B cell (primary cell): ENCODE measurements at regions not wholly inside any gene's neighbourhood (a gene's known extent, or its start where the extent isn't known, plus 50 kb on each side); places are given as distances from the start of the nearest gene placed in this dataset.

Source experiments
- ATAC-seq: fragments of 200-7000 bp; cut with Tn5 transposase; one replicate; pipeline ENCODE4 v1.10.0; 2021; ENCODE audit warnings: low read depth, mild to moderate bottlenecking, moderate number of reproducible peaks, moderate library complexity
- CTCF ChIA-PET: fragments of 350-600 bp; sonication (Branson Sonifier 250); formaldehyde crosslinking; loops from one replicate; lab custom pipeline; 2021; ENCODE audit warnings: antibody characterized with exemption, inconsistent platforms; lab: Charles Lee
- POLR2A ChIA-PET: fragments of 350-600 bp; sonication (Branson Sonifier 250); formaldehyde crosslinking; loops from one replicate; lab custom pipeline; 2021; ENCODE audit warnings: antibody characterized with exemption; lab: Charles Lee
- DNase-seq: peaks from one replicate; pipeline ENCODE4 v3.0.0; 2013
- H2AFZ ChIP-seq: 2 replicates; pipeline ENCODE4 v1.6.1; 2012; ENCODE audit warnings: mild to moderate bottlenecking, low read depth, low read length; ENCODE audit not compliant: insufficient read depth, poor library complexity, severe bottlenecking
- H3K27ac ChIP-seq, 2 donors: 1 replicate in 1 of 2; 2 replicates in 1 of 2; pipeline ENCODE4 v1.5.1; 2012 to 2013; ENCODE audit warnings: low read length in 2 of 2, mild to moderate bottlenecking in 2 of 2, moderate library complexity in 1 of 2
- H3K27me3 ChIP-seq, 4 experiments: fragments of 200-600 bp in 1 of 4; sonication (generic) in 1 of 4; replicated peaks in 1 of 4; 1 replicate in 2 of 4; 2 replicates in 2 of 4; pipeline versions ENCODE4 v1.6.1 to v1.7.0; 2013 to 2016; ENCODE audit warnings: low read length in 3 of 4, mild to moderate bottlenecking in 2 of 4, mixed read lengths in 1 of 4, moderate library complexity in 1 of 4; ENCODE audit not compliant: insufficient read depth in 4 of 4, control insufficient read depth in 3 of 4; ENCODE audit errors: control extremely low read depth in 1 of 4
- H3K36me3 ChIP-seq, 2 experiments: replicated peaks in 1 of 2; 1 replicate in 1 of 2; 2 replicates in 1 of 2; pipeline versions ENCODE4 v1.6.1 to v1.7.1; 2013; ENCODE audit warnings: low read length in 1 of 2; ENCODE audit not compliant: insufficient read depth in 2 of 2, control insufficient read depth in 1 of 2; ENCODE audit errors: control extremely low read depth in 1 of 2, extremely low read depth in 1 of 2
- H3K4me1 ChIP-seq, 2 donors: fragments of 200-600 bp in 1 of 2; sonication (generic) in 1 of 2; 1 replicate in 1 of 2; 2 replicates in 1 of 2; pipeline versions ENCODE4 v1.5.1 to v1.6.1; 2013 to 2017; ENCODE audit warnings: low read length in 2 of 2; ENCODE audit not compliant: control insufficient read depth in 2 of 2, insufficient read depth in 2 of 2
- H3K4me2 ChIP-seq: replicated peaks from 2 replicates; pipeline ENCODE3; 2012; ENCODE audit warnings: mild to moderate bottlenecking, low read depth, low read length; ENCODE audit not compliant: poor library complexity, severe bottlenecking
- H3K4me3 ChIP-seq, 5 experiments: fragments of 200-600 bp in 1 of 5; sonication (generic) in 1 of 5; 1 replicate in 3 of 5; 2 replicates in 2 of 5; pipeline versions ENCODE4 v1.5.1 to v1.7.0; 2011 to 2016; ENCODE audit warnings: low read length in 4 of 5, mild to moderate bottlenecking in 4 of 5, low read depth in 2 of 5, control low read depth in 1 of 5, moderate library complexity in 1 of 5; ENCODE audit not compliant: insufficient read depth in 1 of 5; ENCODE audit errors: control extremely low read depth in 1 of 5, extremely low read depth in 1 of 5
- H3K79me2 ChIP-seq: fragments of 200-600 bp; sonication (generic); one replicate; pipeline ENCODE4 v1.6.0; 2016; ENCODE audit warnings: low read length; ENCODE audit not compliant: control insufficient read depth, insufficient read depth
- H3K9ac ChIP-seq: fragments of 200-600 bp; sonication (generic); 2 replicates; pipeline ENCODE4 v1.6.1; 2017; ENCODE audit warnings: mild to moderate bottlenecking, low read length, moderate library complexity
- H3K9me3 ChIP-seq, 3 donors: one replicate each; pipeline versions ENCODE4 v1.6.1 to v1.7.1; 2013; ENCODE audit warnings: low read length in 2 of 3; ENCODE audit not compliant: control insufficient read depth in 2 of 3, insufficient read depth in 1 of 3; ENCODE audit errors: control extremely low read depth in 1 of 3
- H4K20me1 ChIP-seq: 2 replicates; pipeline ENCODE4 v1.6.0; 2012; ENCODE audit warnings: mild to moderate bottlenecking, low read length; ENCODE audit not compliant: insufficient read depth, control insufficient read depth, poor library complexity, severe bottlenecking
- H3K27ac Mint-ChIP-seq: one replicate; pipeline ENCODE4 v1.8.0; 2021; ENCODE audit warnings: mixed read lengths
- H3K27me3 Mint-ChIP-seq: one replicate; pipeline ENCODE4 v1.8.0; 2021; ENCODE audit warnings: mixed read lengths
- H3K4me1 Mint-ChIP-seq: one replicate; pipeline ENCODE4 v1.8.0; 2021; ENCODE audit warnings: mixed read lengths
- H3K4me3 Mint-ChIP-seq: one replicate; pipeline ENCODE4 v1.8.0; 2021; ENCODE audit warnings: mixed read lengths
- H3K9me3 Mint-ChIP-seq: one replicate; pipeline ENCODE4 v1.8.0; 2022; ENCODE audit warnings: mixed read lengths; ENCODE audit not compliant: insufficient read depth
- EZH2 ChIP-seq: IDR thresholded peaks from 2 replicates; pipeline ENCODE4 v1.6.1; 2012; ENCODE audit warnings: borderline replicate concordance, low read depth, mild to moderate bottlenecking, moderate library complexity, low read length; ENCODE audit not compliant: insufficient read depth, poor library complexity, severe bottlenecking
- WGBS: methylation state at CpG from one replicate; pipeline ENCODE4 v1.1.5; 2013; ENCODE audit warnings: missing lambda C conversion rate; ENCODE audit not compliant: insufficient coverage; 5-methylcytosine and 5-hydroxymethylcytosine counted together
- intact Hi-C: fragments of 100-400 bp; cut with micrococcal nuclease; formaldehyde crosslinking; loops from one replicate; pipeline ENCODE4 v1.10.0; 2022
- TF ChIP-seq, protein P1 (sequence below): fragments of 200-600 bp; IDR thresholded peaks from one replicate; pipeline ENCODE4 v1.8.0; 2022; ENCODE audit warnings: antibody characterized with exemption, mild to moderate bottlenecking

DNA sequence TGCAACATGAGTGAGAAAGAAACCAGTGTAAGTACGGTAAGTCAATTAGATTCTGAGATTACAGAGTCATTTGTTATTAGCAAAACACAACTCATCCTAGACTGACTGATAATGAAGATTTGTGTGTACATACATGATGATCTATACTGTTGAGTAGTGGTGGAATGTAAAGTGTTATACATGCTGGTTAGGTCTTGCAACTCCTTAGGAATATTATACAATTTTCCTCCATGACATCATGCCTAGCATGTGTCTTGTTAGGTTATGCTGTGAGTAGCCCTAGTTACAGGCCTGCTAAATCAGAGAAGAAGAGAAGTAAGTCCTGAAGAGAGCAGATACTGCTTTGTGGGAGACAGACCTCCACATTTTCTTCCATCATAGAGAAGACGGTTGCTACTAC, 880.6 kb downstream of the LUZP2 start:
- Histone ChIP-seq H3K9ac (no peak overlapping the region), H4K20me1 (no peaks in the 10 kb centered on the region), H3K4me3 (no peak overlapping the region), H3K4me1 (no peaks in the 10 kb centered on the region), H3K4me2 (no peak overlapping the region), H3K27ac (no peak overlapping the region), H3K79me2 (no peaks in the 10 kb centered on the region), H3K36me3 (no peaks in the 10 kb centered on the region), H3K9me3 (peaks cover 0 to 2% (median 1%) of the 10 kb centered on the region in 3 donors), H2AFZ (no peak overlapping the region), H3K27me3 (no peaks in the 10 kb centered on the region)
- Mint-ChIP-seq H3K27ac (no peak overlapping the region), H3K4me3 (no peak overlapping the region), H3K27me3 (no peaks in the 10 kb centered on the region), H3K9me3 (peaks cover 2% of the 10 kb centered on the region), H3K4me1 (no peaks in the 10 kb centered on the region)
- no peak for ATAC-seq
- ChIA-PET POLR2A (no interaction called here), CTCF (no interaction called here)
- no peak for DNase-seq
- TF ChIP-seq, protein P1, sequence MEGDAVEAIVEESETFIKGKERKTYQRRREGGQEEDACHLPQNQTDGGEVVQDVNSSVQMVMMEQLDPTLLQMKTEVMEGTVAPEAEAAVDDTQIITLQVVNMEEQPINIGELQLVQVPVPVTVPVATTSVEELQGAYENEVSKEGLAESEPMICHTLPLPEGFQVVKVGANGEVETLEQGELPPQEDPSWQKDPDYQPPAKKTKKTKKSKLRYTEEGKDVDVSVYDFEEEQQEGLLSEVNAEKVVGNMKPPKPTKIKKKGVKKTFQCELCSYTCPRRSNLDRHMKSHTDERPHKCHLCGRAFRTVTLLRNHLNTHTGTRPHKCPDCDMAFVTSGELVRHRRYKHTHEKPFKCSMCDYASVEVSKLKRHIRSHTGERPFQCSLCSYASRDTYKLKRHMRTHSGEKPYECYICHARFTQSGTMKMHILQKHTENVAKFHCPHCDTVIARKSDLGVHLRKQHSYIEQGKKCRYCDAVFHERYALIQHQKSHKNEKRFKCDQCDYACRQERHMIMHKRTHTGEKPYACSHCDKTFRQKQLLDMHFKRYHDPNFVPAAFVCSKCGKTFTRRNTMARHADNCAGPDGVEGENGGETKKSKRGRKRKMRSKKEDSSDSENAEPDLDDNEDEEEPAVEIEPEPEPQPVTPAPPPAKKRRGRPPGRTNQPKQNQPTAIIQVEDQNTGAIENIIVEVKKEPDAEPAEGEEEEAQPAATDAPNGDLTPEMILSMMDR: no peak
- TF ChIP-seq EZH2: no peak
- no CpG with 5 or more reads among the region's 2 CpGs for WGBS
- intact Hi-C loops: no loop called here

DNA sequence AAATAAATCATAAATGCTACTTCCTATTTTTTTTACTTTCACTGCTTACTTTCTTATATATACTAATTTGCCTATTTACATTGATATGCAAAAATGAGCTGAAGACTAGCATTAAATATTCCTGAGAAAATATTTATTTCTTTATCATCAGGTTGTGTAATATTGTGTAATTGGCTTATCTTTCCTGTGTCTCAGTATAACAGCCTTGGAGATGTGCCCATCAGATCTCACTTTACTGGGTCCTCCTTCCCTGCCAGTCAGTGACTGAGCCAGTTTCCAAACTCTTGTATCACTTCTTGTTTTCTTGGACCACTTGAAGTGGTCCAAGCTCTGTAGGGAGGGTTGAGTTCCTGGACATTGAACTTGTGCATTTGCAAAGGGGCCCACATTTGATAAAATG, 900.0 kb downstream of the LUZP2 start:
- no peak overlapping the region for H2AFZ ChIP-seq
- no peak for ATAC-seq
- H3K27ac ChIP-seq: no peak overlapping the region
- Mint-ChIP-seq H3K4me1 (no peaks in the 10 kb centered on the region), H3K4me3 (no peak overlapping the region), H3K27me3 (no peaks in the 10 kb centered on the region), H3K27ac (no peak overlapping the region), H3K9me3 (peaks cover 7% of the 10 kb centered on the region)
- no peak overlapping the region for H3K4me2 ChIP-seq
- no peaks in the 10 kb centered on the region for H3K9me3 ChIP-seq
- no peak overlapping the region for H3K4me3 ChIP-seq
- H3K36me3 ChIP-seq: no peaks in the 10 kb centered on the region
- H3K4me1 ChIP-seq: no peaks in the 10 kb centered on the region
- no peak for DNase-seq
- intact Hi-C loops: no loop called here
- H4K20me1 ChIP-seq: no peaks in the 10 kb centered on the region
- ChIA-PET POLR2A (no interaction called here), CTCF (no interaction called here)
- TF ChIP-seq, protein P1: no peak
- no peak for TF ChIP-seq EZH2
- no peaks in the 10 kb centered on the region for H3K27me3 ChIP-seq
- H3K79me2 ChIP-seq: no peaks in the 10 kb centered on the region
- H3K9ac ChIP-seq: no peak overlapping the region
